ENCODE measurements at regions not wholly inside any gene's neighbourhood (a gene's known extent, or its start where the extent isn't known, plus 50 kb on each side); places are given as distances from the start of the nearest gene placed in this dataset.
"Not testable (repeated sequence)": the region's sequence is repeated elsewhere in the genome, so short reads cannot be mapped to it uniquely, and the experiment has no call there.

DNA sequence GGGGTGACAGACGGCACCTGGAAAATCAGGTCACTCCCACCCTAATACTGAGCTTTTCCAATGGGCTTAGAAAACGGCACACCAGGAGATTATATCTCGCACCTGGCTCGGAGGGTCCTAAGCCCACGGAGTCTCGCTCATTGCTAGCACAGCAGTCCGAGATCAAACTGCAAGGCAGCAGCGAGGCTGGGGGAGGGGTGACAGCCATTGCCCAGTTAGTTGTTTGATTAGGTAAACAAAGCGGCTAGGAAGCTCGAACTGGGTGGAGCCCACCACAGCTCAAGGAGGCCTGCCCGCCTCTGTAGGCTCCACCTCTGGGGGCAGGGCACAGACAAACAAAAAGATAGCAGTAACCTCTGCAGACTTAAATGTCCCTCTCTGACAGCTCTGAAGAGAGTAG lies 260.9 kb downstream of the BLID start:
- TF ChIP-seq, protein P1, sequence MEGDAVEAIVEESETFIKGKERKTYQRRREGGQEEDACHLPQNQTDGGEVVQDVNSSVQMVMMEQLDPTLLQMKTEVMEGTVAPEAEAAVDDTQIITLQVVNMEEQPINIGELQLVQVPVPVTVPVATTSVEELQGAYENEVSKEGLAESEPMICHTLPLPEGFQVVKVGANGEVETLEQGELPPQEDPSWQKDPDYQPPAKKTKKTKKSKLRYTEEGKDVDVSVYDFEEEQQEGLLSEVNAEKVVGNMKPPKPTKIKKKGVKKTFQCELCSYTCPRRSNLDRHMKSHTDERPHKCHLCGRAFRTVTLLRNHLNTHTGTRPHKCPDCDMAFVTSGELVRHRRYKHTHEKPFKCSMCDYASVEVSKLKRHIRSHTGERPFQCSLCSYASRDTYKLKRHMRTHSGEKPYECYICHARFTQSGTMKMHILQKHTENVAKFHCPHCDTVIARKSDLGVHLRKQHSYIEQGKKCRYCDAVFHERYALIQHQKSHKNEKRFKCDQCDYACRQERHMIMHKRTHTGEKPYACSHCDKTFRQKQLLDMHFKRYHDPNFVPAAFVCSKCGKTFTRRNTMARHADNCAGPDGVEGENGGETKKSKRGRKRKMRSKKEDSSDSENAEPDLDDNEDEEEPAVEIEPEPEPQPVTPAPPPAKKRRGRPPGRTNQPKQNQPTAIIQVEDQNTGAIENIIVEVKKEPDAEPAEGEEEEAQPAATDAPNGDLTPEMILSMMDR (IDR thresholded peaks at IDR 0.05) = not testable (repeated sequence)
- TF ChIP-seq POLR2A (IDR thresholded peaks at IDR 0.05) = not testable (repeated sequence)

Data from adrenal gland (tissue), 5 donors.